ENCODE measurements at regions not wholly inside any gene's neighbourhood (a gene's known extent, or its start where the extent isn't known, plus 50 kb on each side); places are given as distances from the start of the nearest gene placed in this dataset.

- no peak for TF ChIP-seq CTCF (IDR thresholded peaks at IDR 0.05; ENCODE audit: insufficient read depth, low read length, severe bottlenecking)
- DNase-seq (ENCODE audit: low read depth) (no peak), FAIRE-seq (no peak)
- Histone ChIP-seq H3K36me3 (ENCODE audit: control insufficient read depth, insufficient read depth, low read length) (no peaks in the 10 kb centered on the region), H3K4me3 (ENCODE audit: low read depth, low read length) (no peak overlapping the region), H3K27me3 (ENCODE audit: control insufficient read depth, insufficient read depth, low read length) (no peaks in the 10 kb centered on the region)
Observed at GRCh38 chr1:232274999-232275710, 354.8 kb downstream of the SIPA1L2 start.

GRCh38 chr1:232274236-232274855 is 355.6 kb downstream of the SIPA1L2 start:
- FAIRE-seq = no peak

GRCh38 chr1:232273011-232273410 is 356.9 kb downstream of the SIPA1L2 start:
- TF ChIP-seq CTCF (IDR thresholded peaks at IDR 0.05; ENCODE audit: insufficient read depth, low read length, severe bottlenecking) = no peak
- Histone ChIP-seq H3K27me3 (ENCODE audit: control insufficient read depth, insufficient read depth, low read length) (no peaks in the 10 kb centered on the region), H3K4me3 (ENCODE audit: low read depth, low read length) (no peak overlapping the region), H3K36me3 (ENCODE audit: control insufficient read depth, insufficient read depth, low read length) (no peaks in the 10 kb centered on the region)
- DNase-seq (ENCODE audit: low read depth) = no peak
- FAIRE-seq = no peak

More at GRCh38 chr1:232274236-232274855, 355.6 kb downstream of the SIPA1L2 start:
- Histone ChIP-seq H3K36me3 (ENCODE audit: control insufficient read depth, insufficient read depth, low read length) (no peaks in the 10 kb centered on the region), H3K4me3 (ENCODE audit: low read depth, low read length) (no peak overlapping the region), H3K27me3 (ENCODE audit: control insufficient read depth, insufficient read depth, low read length) (no peaks in the 10 kb centered on the region)
- TF ChIP-seq CTCF (IDR thresholded peaks at IDR 0.05; ENCODE audit: insufficient read depth, low read length, severe bottlenecking) = no peak
- DNase-seq (ENCODE audit: low read depth) = peak; percentile 42

- H3K27me3 ChIP-seq (ENCODE audit: control insufficient read depth, insufficient read depth, low read length) = no peaks in the 10 kb centered on the region
- no peaks in the 10 kb centered on the region for H3K36me3 ChIP-seq (ENCODE audit: control insufficient read depth, insufficient read depth, low read length)
- no peak for TF ChIP-seq CTCF (IDR thresholded peaks at IDR 0.05; ENCODE audit: insufficient read depth, low read length, severe bottlenecking)
- H3K4me3 ChIP-seq (ENCODE audit: low read depth, low read length) = no peak overlapping the region
- no peak for FAIRE-seq
- DNase-seq (ENCODE audit: low read depth) = no peak
Observed at GRCh38 chr1:232271991-232272589, 357.8 kb downstream of the SIPA1L2 start.

GRCh38 chr1:232271299-232271698 is 358.6 kb downstream of the SIPA1L2 start:
- Histone ChIP-seq H3K36me3 (ENCODE audit: control insufficient read depth, insufficient read depth, low read length) (no peaks in the 10 kb centered on the region), H3K4me3 (ENCODE audit: low read depth, low read length) (no peak overlapping the region), H3K27me3 (ENCODE audit: control insufficient read depth, insufficient read depth, low read length) (no peaks in the 10 kb centered on the region)
- no peak for TF ChIP-seq CTCF (IDR thresholded peaks at IDR 0.05; ENCODE audit: insufficient read depth, low read length, severe bottlenecking)
- FAIRE-seq (no peak), DNase-seq (ENCODE audit: low read depth) (no peak)
